K562 (cell line): ENCODE measurements at regions not wholly inside any gene's neighbourhood (a gene's known extent, or its start where the extent isn't known, plus 50 kb on each side); places are given as distances from the start of the nearest gene placed in this dataset.

Experiments
- BRD9 ChIP-seq: fragments of 450-650 bp; IDR thresholded peaks from 2 replicates; pipeline ENCODE4 v1.6.1; 2018; ENCODE audit warnings: low read depth; ENCODE audit not compliant: partially characterized antibody
- CHD4 ChIP-seq: fragments of 200-600 bp; sonication (generic); IDR thresholded peaks from 3 replicates; pipeline ENCODE4 v1.6.1; 2012; ENCODE audit warnings: low read depth, mild to moderate bottlenecking, mixed read lengths, low read length, inconsistent platforms; ENCODE audit not compliant: insufficient read depth, insufficient replicate concordance, poor library complexity, severe bottlenecking
- COPS2 ChIP-seq: fragments of 450-650 bp; conservative IDR thresholded peaks from 2 replicates; pipeline ENCODE4 v1.6.1; 2016; ENCODE audit warnings: mild to moderate bottlenecking, moderate library complexity
- DEAF1 ChIP-seq: fragments of 450-650 bp; formaldehyde crosslinking; IDR thresholded peaks from 2 replicates; pipeline ENCODE4 v1.4.0; 2020; ENCODE audit warnings: mild to moderate bottlenecking, moderate library complexity
- EP400 ChIP-seq: fragments of 450-650 bp; IDR thresholded peaks from 2 replicates; pipeline ENCODE4 v1.6.1; 2017; ENCODE audit warnings: antibody characterized with exemption, mild to moderate bottlenecking, moderate library complexity
- ETS2 ChIP-seq: IDR thresholded peaks from 2 replicates; pipeline ENCODE4 v1.6.1; 2016; ENCODE audit warnings: borderline replicate concordance, missing genetic modification characterization, mild to moderate bottlenecking, moderate library complexity, missing compliant biosample characterization; ENCODE audit not compliant: poor library complexity, severe bottlenecking
- GATAD2B ChIP-seq: fragments of 450-650 bp; IDR thresholded peaks from 2 replicates; pipeline ENCODE4 v1.6.1; 2017; ENCODE audit warnings: mild to moderate bottlenecking, borderline replicate concordance
- HNRNPL ChIP-seq: fragments of 200-400 bp; formaldehyde crosslinking; IDR thresholded peaks from 2 replicates; pipeline ENCODE4 v1.6.1; 2017; ENCODE audit warnings: low read depth, mild to moderate bottlenecking, low read length
- JUN ChIP-seq, 2 experiments: sonication (generic) in 1 of 2; formaldehyde crosslinking in 1 of 2; IDR thresholded peaks; 2 replicates each; pipeline versions ENCODE4 v1.6.1 to v1.8.0; 2012 to 2022; ENCODE audit warnings: borderline replicate concordance in 2 of 2, mild to moderate bottlenecking in 2 of 2, improper control_type of control experiment in 1 of 2, low read depth in 1 of 2, low read length in 1 of 2, missing genetic modification reagents in 1 of 2
- KLF1 ChIP-seq: fragments of 450-650 bp; IDR thresholded peaks from 2 replicates; pipeline ENCODE4 v1.6.1; 2016; ENCODE audit warnings: missing genetic modification characterization, missing compliant biosample characterization
- KLF13 ChIP-seq: fragments of 450-650 bp; IDR thresholded peaks from 2 replicates; pipeline ENCODE4 v1.6.1; 2016; ENCODE audit warnings: missing genetic modification characterization, low read depth, mild to moderate bottlenecking, missing compliant biosample characterization, moderate library complexity, borderline replicate concordance
- MBD2 ChIP-seq: sonication (generic); IDR thresholded peaks from 2 replicates; pipeline ENCODE4 v1.6.1; 2016; ENCODE audit warnings: low read depth, borderline replicate concordance
- MIER1 ChIP-seq: fragments of 450-650 bp; IDR thresholded peaks from 2 replicates; pipeline ENCODE4 v1.6.1; 2016; ENCODE audit warnings: antibody characterized with exemption, mild to moderate bottlenecking, low read depth
- MTA2 ChIP-seq: fragments of 450-650 bp; IDR thresholded peaks from 2 replicates; pipeline ENCODE4 v1.6.1; 2016; ENCODE audit warnings: low read depth
- MXI1 ChIP-seq: IDR thresholded peaks from 2 replicates; pipeline ENCODE4 v1.6.1; 2011; ENCODE audit warnings: low read depth, mild to moderate bottlenecking, improper control_type of control experiment, low read length
- PHF21A ChIP-seq: fragments of 450-650 bp; IDR thresholded peaks from 2 replicates; pipeline ENCODE4 v1.6.1; 2017; ENCODE audit warnings: low read depth, borderline replicate concordance
- PHTF2 ChIP-seq: fragments of 250-450 bp; sonication (Bioruptor Pico); IDR thresholded peaks from 2 replicates; pipeline ENCODE4 v1.5.0; 2021; ENCODE audit warnings: mild to moderate bottlenecking
- SMARCE1 ChIP-seq: fragments of 450-650 bp; IDR thresholded peaks from 2 replicates; pipeline ENCODE4 v1.7.1; 2016; ENCODE audit warnings: mild to moderate bottlenecking
- SREBF1 ChIP-seq: fragments of 150-350 bp; IDR thresholded peaks from 2 replicates; pipeline ENCODE4 v1.6.1; 2014; ENCODE audit warnings: antibody characterized with exemption, low read depth, low read length, borderline replicate concordance
- TAL1 ChIP-seq: fragments of 450-650 bp; IDR thresholded peaks from 2 replicates; pipeline ENCODE4 v1.6.1; 2016; ENCODE audit warnings: mild to moderate bottlenecking
- TOE1 ChIP-seq, 2 experiments: fragments of 450-650 bp in 1 of 2; sonication (generic) in 1 of 2; formaldehyde crosslinking in 1 of 2; IDR thresholded peaks; 2 replicates each; pipeline versions ENCODE4 v1.7.1 to v1.8.0; 2016 to 2022; ENCODE audit warnings: borderline replicate concordance in 2 of 2, mild to moderate bottlenecking in 2 of 2, antibody characterized with exemption in 1 of 2, inconsistent platforms in 1 of 2, low read depth in 1 of 2, missing genetic modification reagents in 1 of 2, moderate library complexity in 1 of 2
- TRIM28 ChIP-seq: fragments of 450-650 bp; IDR thresholded peaks from 2 replicates; pipeline ENCODE4 v1.6.1; 2017
- XRCC4 ChIP-seq: IDR thresholded peaks from one replicate; pipeline ENCODE4 v1.6.1; 2011; ENCODE audit not compliant: insufficient read depth, insufficient read length; ENCODE audit errors: extremely low read depth
- ZBTB8A ChIP-seq: fragments of 450-650 bp; IDR thresholded peaks from 2 replicates; pipeline ENCODE4 v1.6.1; 2018; ENCODE audit warnings: mild to moderate bottlenecking, moderate library complexity; ENCODE audit not compliant: partially characterized antibody
- ZNF253 ChIP-seq: fragments of 250-450 bp; sonication (Bioruptor Pico); conservative IDR thresholded peaks from 2 replicates; pipeline ENCODE4 v1.6.1; 2021; ENCODE audit warnings: mild to moderate bottlenecking
- ZNF584 ChIP-seq: fragments of 200-800 bp; sonication (Bioruptor generic); IDR thresholded peaks from 2 replicates; pipeline ENCODE4 v1.6.1; 2016; ENCODE audit warnings: low read depth, mild to moderate bottlenecking, missing genetic modification characterization, missing compliant biosample characterization
- ZSCAN29 ChIP-seq: fragments of 450-650 bp; IDR thresholded peaks from 2 replicates; pipeline ENCODE4 v1.6.1; 2017

GRCh38 chr6:15904651-15905376 is 224.1 kb upstream of the MYLIP start (continued):
- TF ChIP-seq PHF21A (no peak), ETS2 (tag) (peak; percentile 80), ZBTB8A (no peak), KLF1 (no peak), HNRNPL (no peak), ZNF584 (CRISPR knock-in tag) (peak; percentile 97), BRD9 (no peak), COPS2 (no peak), PHTF2 (CRISPR knock-in tag) (peak; percentile 94; the same call in 1 of the 2 replicates), MBD2 (no peak), TOE1 (IDR thresholded peaks at IDR 0.05; ENCODE audit: borderline replicate concordance) (no peak), TOE1 (CRISPR knock-in tag; IDR thresholded peaks at IDR 0.05; ENCODE audit: borderline replicate concordance, low read depth) (no peak), ZSCAN29 (no peak), TRIM28 (no peak), XRCC4 (no peak), GATAD2B (no peak), MXI1 (no peak), MTA2 (no peak), JUN (IDR thresholded peaks at IDR 0.05; ENCODE audit: borderline replicate concordance, low read depth, low read length) (no peak), JUN (CRISPR knock-in tag; IDR thresholded peaks at IDR 0.05; ENCODE audit: borderline replicate concordance) (no peak), CHD4 (no peak), EP400 (no peak), SREBF1 (no peak), DEAF1 (CRISPR knock-in tag) (peak; percentile 78), MIER1 (no peak), KLF13 (peak; percentile 84), TAL1 (no peak), ZNF253 (peak; percentile 82), SMARCE1 (no peak)
